ENCODE measurements at regions not wholly inside any gene's neighbourhood (a gene's known extent, or its start where the extent isn't known, plus 50 kb on each side); places are given as distances from the start of the nearest gene placed in this dataset.

- Mint-ChIP-seq H3K9me3 (ENCODE audit: unreplicated experiment) (peaks cover 6% of the 10 kb centered on the region), H3K4me1 (ENCODE audit: low read depth, unreplicated experiment) (peaks cover 1% of the 10 kb centered on the region), H3K4me3 (ENCODE audit: unreplicated experiment) (no peak overlapping the region), H3K27ac (ENCODE audit: unreplicated experiment) (no peak overlapping the region), H3K36me3 (ENCODE audit: low read depth, unreplicated experiment) (peaks cover 2% of the 10 kb centered on the region), H3K27me3 (ENCODE audit: low read depth, unreplicated experiment) (no peaks in the 10 kb centered on the region)
- H3K27me3 ChIP-seq (ENCODE audit: insufficient read depth, low read length): no peaks in the 10 kb centered on the region
- TF ChIP-seq, protein P1, sequence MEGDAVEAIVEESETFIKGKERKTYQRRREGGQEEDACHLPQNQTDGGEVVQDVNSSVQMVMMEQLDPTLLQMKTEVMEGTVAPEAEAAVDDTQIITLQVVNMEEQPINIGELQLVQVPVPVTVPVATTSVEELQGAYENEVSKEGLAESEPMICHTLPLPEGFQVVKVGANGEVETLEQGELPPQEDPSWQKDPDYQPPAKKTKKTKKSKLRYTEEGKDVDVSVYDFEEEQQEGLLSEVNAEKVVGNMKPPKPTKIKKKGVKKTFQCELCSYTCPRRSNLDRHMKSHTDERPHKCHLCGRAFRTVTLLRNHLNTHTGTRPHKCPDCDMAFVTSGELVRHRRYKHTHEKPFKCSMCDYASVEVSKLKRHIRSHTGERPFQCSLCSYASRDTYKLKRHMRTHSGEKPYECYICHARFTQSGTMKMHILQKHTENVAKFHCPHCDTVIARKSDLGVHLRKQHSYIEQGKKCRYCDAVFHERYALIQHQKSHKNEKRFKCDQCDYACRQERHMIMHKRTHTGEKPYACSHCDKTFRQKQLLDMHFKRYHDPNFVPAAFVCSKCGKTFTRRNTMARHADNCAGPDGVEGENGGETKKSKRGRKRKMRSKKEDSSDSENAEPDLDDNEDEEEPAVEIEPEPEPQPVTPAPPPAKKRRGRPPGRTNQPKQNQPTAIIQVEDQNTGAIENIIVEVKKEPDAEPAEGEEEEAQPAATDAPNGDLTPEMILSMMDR (IDR thresholded peaks at IDR 0.05; ENCODE audit: insufficient read depth, low read depth, low read length): no peak
- TF ChIP-seq EZH2 (IDR thresholded peaks at IDR 0.05; ENCODE audit: insufficient read depth, low read length): no peak
- H3K27ac ChIP-seq (ENCODE audit: low read depth, low read length): no peak overlapping the region
- no peak overlapping the region for H3K4me3 ChIP-seq (ENCODE audit: insufficient read depth, low read depth, low read length)
- no peaks in the 10 kb centered on the region for H3K4me1 ChIP-seq (ENCODE audit: insufficient read depth, low read length)
- H2AFZ ChIP-seq (ENCODE audit: low read depth, low read length): no peak overlapping the region
- DNase-seq (ENCODE audit: low read depth) (no peak), FAIRE-seq (no peak)
- no peaks in the 10 kb centered on the region for H3K79me2 ChIP-seq (ENCODE audit: insufficient read depth, low read length)
- H3K9ac ChIP-seq (ENCODE audit: low read length): no peak overlapping the region
- no peaks in the 10 kb centered on the region for H4K20me1 ChIP-seq (ENCODE audit: insufficient read depth, low read length)
- H3K36me3 ChIP-seq (ENCODE audit: insufficient read depth, low read length): no peaks in the 10 kb centered on the region
- H3K4me2 ChIP-seq (ENCODE audit: low read length): no peak overlapping the region
- H3K9me3 ChIP-seq (ENCODE audit: insufficient read depth, low read depth, low read length): no peaks in the 10 kb centered on the region
These were observed 326.8 kb downstream of the TBL1XR1 start for GRCh38 chr3:176870451-176870850.

GRCh38 chr3:176867681-176868663, 329.3 kb downstream of the TBL1XR1 start:
- Histone ChIP-seq H3K79me2 (ENCODE audit: insufficient read depth, low read length) (no peaks in the 10 kb centered on the region), H3K4me2 (ENCODE audit: low read length) (no peak overlapping the region), H3K27ac (ENCODE audit: low read depth, low read length) (no peak overlapping the region), H3K4me3 (ENCODE audit: insufficient read depth, low read depth, low read length) (no peak overlapping the region), H2AFZ (ENCODE audit: low read depth, low read length) (no peak overlapping the region), H3K4me1 (ENCODE audit: insufficient read depth, low read length) (no peaks in the 10 kb centered on the region), H3K36me3 (ENCODE audit: insufficient read depth, low read length) (no peaks in the 10 kb centered on the region), H3K9me3 (ENCODE audit: insufficient read depth, low read depth, low read length) (no peaks in the 10 kb centered on the region), H3K9ac (ENCODE audit: low read length) (no peak overlapping the region), H3K27me3 (ENCODE audit: insufficient read depth, low read length) (no peaks in the 10 kb centered on the region), H4K20me1 (ENCODE audit: insufficient read depth, low read length) (no peaks in the 10 kb centered on the region)
- Mint-ChIP-seq H3K9me3 (ENCODE audit: unreplicated experiment) (peaks cover 9% of the 10 kb centered on the region), H3K4me1 (ENCODE audit: low read depth, unreplicated experiment) (peaks cover 1% of the 10 kb centered on the region), H3K4me3 (ENCODE audit: unreplicated experiment) (no peak overlapping the region), H3K27ac (ENCODE audit: unreplicated experiment) (no peak overlapping the region), H3K36me3 (ENCODE audit: low read depth, unreplicated experiment) (peaks cover 2% of the 10 kb centered on the region), H3K27me3 (ENCODE audit: low read depth, unreplicated experiment) (no peaks in the 10 kb centered on the region)
- DNase-seq (ENCODE audit: low read depth): no peak
- TF ChIP-seq, protein P1 (IDR thresholded peaks at IDR 0.05; ENCODE audit: insufficient read depth, low read depth, low read length): no peak
- no peak for TF ChIP-seq EZH2 (IDR thresholded peaks at IDR 0.05; ENCODE audit: insufficient read depth, low read length)
- FAIRE-seq: no peak

DNA sequence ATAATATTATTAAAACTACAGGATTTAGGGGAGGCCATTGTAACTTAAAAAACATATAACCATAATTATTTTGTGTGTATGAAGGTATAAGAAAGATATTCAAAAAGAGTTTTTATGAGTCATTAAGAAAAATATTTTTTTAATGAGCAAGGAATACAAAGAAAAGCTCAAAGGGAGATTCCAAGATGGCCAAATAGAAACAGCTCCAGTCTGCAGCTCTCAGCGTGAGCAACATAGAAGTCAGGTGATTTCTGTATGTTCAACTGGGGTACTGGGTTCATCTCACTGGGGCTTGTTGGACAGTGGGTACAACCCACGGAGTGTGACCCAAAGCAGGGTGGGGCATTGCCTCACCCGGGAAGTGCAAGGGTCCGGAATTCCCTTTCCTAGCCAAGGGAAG, 336.1 kb downstream of the TBL1XR1 start:
- Histone ChIP-seq H3K79me2 (ENCODE audit: insufficient read depth, low read length) (no peaks in the 10 kb centered on the region), H3K4me2 (ENCODE audit: low read length) (no peak overlapping the region), H2AFZ (ENCODE audit: low read depth, low read length) (no peak overlapping the region), H4K20me1 (ENCODE audit: insufficient read depth, low read length) (no peaks in the 10 kb centered on the region), H3K4me1 (ENCODE audit: insufficient read depth, low read length) (no peaks in the 10 kb centered on the region), H3K4me3 (ENCODE audit: insufficient read depth, low read depth, low read length) (no peak overlapping the region), H3K9me3 (ENCODE audit: insufficient read depth, low read depth, low read length) (no peaks in the 10 kb centered on the region), H3K36me3 (ENCODE audit: insufficient read depth, low read length) (no peaks in the 10 kb centered on the region), H3K9ac (ENCODE audit: low read length) (no peak overlapping the region), H3K27ac (ENCODE audit: low read depth, low read length) (no peak overlapping the region), H3K27me3 (ENCODE audit: insufficient read depth, low read length) (no peaks in the 10 kb centered on the region)
- DNase-seq (ENCODE audit: low read depth) (no peak), FAIRE-seq (no peak)
- Mint-ChIP-seq H3K36me3 (ENCODE audit: low read depth, unreplicated experiment) (no peaks in the 10 kb centered on the region), H3K4me3 (ENCODE audit: unreplicated experiment) (no peak overlapping the region), H3K4me1 (ENCODE audit: low read depth, unreplicated experiment) (no peaks in the 10 kb centered on the region), H3K9me3 (ENCODE audit: unreplicated experiment) (peaks cover 3% of the 10 kb centered on the region), H3K27me3 (ENCODE audit: low read depth, unreplicated experiment) (no peaks in the 10 kb centered on the region), H3K27ac (ENCODE audit: unreplicated experiment) (no peak overlapping the region)
- TF ChIP-seq, protein P1 (IDR thresholded peaks at IDR 0.05; ENCODE audit: insufficient read depth, low read depth, low read length): no peak
- TF ChIP-seq EZH2 (IDR thresholded peaks at IDR 0.05; ENCODE audit: insufficient read depth, low read length): no peak

All from astrocyte (in vitro differentiated cells and primary cell).